ENCODE measurements at regions not wholly inside any gene's neighbourhood (a gene's known extent, or its start where the extent isn't known, plus 50 kb on each side); places are given as distances from the start of the nearest gene placed in this dataset.
"Not testable (repeated sequence)": the region's sequence is repeated elsewhere in the genome, so short reads cannot be mapped to it uniquely, and the experiment has no call there.

DNA sequence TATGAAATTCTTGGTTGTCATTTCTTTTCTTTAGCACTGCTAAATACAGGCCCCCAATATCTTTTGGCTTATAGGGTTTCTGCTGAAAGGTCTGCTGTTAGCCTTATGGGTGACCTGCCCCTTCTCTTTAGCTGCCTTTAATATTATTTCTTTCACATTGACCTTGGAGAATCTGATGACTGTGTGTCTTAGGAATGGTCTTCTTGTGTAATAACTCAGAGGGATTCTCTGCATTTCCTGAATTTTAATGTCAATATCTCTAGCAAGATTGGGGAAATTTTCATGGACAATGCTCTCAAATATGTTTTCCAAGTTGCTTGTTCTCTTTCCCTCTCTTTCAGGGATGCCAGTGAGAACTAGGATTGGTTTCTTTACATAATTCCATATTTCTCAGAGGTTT is 292.4 kb downstream of the SLC7A11 start:
- no peak for DNase-seq

DNA sequence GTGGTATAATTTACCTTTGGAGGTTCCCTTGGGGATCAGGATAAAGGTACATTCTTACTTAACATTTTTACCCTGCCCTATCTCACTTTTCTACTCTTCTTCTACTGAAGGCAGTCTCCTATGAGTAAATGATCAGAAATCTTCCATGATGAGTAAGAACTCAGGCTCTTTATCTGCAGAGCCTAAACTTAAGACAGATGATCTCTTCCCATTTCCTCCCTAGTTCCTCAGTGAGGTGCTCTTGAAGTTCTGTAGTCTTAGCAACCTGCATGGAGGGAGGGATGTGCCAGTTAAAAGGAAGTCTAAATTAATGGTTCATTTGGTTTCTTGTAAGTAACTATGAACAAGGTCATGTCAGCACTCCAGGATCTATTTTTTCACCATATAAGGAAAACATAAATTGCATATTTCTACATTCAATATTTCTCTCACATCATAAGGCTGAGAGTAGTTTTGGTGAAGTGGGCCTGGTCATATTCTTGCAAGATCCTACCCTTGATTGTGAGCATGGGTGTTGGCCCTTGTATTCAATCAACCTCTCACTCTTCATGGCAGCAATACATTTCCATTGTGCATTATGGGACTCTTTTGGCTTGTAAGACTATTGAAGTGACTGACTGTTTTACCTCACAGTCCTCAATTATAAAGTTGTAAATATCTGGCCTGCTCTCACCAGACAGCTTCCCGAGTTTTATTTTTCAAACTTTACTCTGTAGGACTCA is 295.5 kb downstream of the SLC7A11 start:
- no peak for DNase-seq

DNA sequence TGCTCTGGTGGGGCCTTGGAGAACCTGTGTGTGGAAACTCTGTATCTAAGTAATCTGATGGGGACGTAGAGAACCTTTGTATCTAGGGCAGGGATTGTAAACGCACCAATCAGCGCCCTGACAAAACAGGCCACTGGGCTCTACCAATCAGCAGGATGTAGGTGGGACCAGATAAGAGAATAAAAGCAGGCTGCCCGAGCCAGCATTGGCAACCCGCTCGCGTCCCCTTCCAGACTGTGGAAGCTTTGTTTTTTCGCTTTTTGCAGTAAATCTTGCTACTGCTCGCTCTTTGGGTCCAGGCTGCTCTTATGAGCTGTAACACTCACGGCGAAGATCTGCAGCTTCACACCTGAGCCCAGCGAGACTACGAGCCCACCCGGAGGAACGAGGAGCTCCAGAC is 299.3 kb downstream of the SLC7A11 start:
- DNase-seq: not testable (repeated sequence)

DNA sequence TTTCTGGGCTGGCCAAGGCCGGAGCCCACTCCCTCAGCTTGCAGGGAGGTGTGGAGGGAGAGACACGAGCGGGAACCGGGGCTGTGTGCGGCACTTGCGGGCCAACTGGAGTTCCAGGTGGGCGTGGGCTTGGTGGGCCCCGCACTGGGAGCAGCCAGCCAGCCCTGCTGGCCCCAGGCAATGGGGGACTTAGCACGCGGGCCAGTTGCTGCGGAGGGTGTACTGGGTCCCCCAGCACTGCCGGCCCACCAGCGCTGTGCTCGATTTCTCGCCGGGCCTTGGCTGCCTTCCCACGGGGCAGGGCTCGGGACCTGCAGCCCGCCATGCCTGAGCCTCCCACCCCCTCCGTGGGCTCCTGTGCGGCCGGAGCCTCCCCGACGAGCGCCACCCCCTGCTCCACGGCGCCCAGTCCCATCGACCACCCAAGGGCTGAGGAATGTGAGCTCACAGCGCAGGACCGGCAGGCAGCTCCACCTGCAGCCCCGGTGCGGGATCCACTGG is 300.1 kb downstream of the SLC7A11 start:
- not testable (repeated sequence) for DNase-seq

DNA sequence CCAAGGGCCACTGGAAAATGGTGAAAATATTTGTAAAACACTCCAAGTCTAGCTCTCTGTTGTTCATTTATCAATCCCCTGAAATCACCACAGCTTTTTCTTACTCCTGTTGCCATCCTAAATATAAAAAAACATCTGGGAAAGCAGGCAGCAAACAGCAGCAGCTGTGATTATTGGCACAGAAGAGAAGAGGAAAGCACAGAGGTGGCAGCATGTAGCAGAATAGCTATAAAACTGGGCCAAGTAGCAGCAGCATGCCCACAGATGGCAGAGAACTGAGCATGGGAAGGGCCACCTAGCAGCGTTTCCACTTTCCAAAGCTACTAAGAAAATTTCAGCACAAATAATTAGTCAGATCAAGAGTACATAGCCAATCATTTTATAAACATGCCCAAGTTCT is 307.2 kb downstream of the SLC7A11 start:
- DNase-seq: no peak

DNA sequence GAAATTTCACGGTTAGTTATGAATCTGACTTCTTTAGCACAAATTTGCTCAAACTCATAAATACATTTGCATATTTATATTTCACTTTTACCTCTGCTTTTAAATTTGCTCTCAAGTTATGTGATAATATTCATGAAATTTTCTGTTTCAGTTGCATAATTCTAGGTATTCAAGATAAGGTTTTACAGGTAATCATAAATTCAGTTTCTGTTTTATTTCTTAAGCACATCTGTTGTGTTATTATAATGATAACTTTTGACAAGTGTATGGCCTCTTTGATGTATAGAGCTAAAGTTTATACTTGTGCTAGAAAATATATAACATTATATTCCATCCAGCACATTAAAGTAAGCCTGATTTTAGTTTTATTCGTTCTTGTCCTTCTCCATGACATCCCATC is 308.1 kb downstream of the SLC7A11 start:
- DNase-seq: no peak

DNA sequence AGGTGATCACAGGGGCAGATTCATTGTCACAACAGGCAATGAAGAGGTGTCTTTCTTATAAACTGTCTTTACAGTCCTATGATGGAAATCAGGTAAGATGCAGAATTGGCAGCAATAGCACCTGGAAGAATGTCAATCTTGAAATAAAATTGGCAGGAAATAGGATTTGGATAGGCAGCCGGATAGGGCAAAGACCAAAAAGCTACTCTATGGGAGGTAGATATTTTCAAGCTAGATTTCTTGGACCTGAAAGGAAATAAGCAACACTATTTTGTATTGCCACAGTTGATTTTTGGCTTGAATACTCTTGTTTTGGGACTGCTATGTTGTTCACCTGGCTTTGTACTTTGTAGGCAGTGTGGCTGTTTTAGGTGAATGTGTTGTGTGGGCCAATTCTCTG is 314.2 kb downstream of the SLC7A11 start:
- no peak for DNase-seq

DNA sequence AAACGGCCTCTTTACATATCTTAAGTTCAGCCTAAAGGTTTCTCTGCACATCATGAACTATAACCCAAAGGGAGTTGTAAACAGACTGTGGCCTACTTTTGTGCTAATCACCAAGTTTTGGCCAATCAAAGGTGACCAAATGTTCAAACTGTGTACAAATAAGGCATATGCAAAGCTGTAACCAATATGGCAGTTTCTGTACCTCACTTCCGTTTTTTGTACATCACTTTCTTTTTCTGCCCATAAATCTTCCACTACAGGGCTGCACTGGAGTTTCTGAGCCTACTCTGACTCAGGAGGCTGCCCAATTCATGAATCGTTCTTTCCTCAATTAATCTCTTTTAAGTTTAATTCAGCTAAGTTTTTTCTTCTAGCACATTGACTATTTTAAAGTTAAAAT is 318.7 kb downstream of the SLC7A11 start:
- DNase-seq: no peak

DNA sequence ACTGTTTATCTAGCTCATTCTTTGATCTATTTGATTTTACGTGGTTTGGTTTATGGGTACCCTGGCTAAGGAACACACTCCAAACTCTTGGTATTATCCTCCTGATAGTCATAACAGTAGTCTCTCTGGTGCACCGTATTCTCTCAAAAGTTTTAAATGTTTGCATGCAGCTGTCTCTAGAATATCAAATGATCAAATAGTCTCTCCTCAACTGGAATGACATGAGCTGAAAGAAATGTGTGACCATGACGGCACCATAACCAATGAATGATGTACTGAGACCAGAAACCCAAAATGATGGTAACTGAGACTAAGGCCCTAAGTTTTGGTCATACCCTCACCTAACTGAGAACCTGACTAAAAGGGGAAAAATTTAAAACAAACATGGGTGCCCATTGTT is 319.4 kb downstream of the SLC7A11 start:
- no peak for DNase-seq

DNA sequence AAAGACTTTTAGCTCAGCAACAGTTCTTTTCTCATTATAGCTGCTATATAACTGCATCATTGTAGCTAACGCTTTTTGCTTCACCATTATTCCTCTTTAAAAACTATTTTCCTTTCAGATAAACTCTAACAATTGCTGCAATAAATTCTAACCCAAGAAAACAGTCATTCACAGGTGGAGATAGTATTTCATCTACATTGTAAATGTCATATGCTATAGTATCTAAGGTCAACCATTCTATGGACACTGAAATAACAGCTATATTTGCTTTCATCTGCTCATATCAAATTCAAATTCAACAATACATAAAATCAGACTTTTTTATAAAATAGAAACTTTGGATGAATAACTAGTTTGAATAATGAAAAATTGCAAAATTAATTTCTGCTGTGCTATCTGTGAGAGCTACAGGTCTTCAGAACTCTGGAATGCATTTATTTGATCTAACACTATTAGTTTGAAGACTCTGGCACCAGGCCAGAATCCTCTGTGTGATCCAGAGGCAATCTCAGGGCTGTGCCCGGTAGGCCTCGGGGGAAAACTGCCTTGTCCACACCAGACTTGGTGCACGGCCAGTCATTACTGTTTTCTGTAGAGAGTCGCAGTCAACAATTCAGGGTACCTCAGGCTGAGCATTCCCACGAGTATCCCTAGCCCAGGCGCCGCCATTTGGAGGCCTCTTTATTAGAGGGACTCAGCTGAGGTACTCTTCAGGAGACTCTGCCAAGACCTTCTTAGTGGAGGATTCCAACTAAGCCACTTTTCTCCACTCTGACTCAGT is 332.4 kb downstream of the SLC7A11 start:
- DNase-seq: no peak

DNA sequence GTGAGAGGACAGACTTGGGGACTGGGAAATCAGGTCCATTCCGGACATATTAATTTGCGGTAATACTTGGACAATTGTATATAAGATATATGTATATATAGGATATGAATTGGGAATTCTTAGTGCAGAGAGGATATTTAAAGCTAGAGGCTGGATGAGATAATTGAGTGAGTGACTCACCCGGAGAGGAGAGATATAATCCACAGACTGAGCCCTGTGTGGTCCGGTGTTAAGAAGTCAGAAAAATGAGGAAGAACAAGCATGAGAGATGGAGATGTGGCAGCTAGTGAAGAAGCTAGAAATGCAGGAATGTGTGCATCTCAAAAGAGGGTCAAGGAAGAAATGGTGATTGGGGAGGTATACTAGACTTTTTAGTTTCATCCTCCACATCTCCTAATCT is 336.2 kb downstream of the SLC7A11 start:
- DNase-seq: no peak

DNA sequence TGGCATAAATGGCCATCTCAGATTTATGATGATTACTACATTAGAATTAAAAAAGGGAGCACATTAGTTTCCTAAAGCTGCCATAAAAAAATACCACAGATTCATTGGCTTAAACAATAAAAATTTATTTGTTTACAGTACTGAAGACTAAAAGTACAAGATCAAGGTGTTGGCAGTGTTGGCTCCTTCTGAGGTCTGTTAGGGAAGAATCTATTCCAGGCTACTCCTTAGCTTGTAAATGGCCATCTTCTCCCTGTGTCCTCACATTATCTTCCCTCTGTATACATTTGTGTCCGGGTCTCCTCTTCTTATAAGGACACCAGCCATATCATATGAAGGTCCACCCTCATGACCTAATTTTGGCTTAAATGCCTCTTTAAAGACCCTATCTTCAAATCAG is 341.0 kb downstream of the SLC7A11 start:
- DNase-seq: no peak

DNA sequence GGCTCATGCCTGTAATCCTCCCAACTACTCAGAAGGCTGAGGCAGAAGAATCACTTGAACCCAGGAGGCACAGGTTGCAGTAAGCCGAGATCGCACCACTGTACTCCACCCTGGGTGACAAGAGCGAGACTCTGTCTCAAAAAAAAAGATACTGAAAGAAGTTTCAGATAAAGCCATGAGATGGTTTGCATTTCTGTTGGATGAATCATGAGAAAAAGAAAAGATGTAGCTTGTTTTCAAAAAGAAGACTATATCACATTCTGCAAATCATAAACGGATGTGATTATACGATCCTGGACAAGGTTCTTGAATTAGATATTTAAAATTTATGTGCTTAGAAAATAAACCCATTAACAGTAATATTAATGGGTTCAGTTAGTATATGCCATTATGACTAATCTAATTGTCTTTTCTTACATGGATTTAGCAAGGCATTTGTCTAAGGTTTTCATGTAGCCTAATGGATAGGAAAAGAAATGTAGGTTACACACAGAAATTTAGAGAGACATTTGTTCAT is 345.9 kb downstream of the SLC7A11 start:
- DNase-seq: no peak

DNA sequence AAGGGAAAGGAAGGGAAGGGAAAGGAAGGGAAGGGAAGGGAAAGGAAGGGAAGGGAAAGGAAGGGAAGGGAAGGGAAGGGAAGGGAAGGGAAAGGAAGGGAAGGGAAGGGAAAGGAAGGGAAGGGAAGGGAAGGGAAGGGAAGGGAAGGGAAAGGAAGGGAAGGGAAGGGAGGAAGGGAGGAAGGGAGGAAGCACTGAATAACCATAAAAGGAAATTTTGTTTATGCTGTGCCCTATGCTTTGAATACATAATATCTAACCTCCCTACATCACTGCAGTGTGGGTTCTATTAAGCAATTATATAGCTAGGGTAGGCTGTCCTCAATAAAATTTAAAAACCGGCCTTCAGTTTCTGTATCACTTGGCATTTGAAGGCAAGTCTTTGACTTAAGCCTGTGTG is 346.6 kb downstream of the SLC7A11 start:
- not testable (repeated sequence) for DNase-seq

DNA sequence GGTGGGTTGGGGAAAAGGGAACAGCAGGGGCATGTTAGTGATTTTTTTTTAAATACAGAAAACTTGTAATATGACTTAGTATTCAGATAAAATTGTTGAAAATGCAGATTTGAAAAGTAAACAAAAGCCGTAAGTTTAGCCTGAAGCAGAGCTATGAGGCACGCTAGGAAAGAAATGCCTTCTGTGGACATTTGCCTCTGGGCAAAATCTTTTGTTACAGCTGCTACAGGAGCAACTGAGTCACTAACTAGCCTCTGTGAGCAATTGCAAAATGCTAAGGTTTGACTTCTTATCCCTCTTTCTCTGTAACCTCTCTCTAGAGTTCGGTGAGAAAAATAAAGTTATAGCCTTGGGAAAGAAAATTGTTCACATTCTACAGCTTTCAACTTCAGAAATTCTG is 350.0 kb downstream of the SLC7A11 start:
- no peak for DNase-seq

DNA sequence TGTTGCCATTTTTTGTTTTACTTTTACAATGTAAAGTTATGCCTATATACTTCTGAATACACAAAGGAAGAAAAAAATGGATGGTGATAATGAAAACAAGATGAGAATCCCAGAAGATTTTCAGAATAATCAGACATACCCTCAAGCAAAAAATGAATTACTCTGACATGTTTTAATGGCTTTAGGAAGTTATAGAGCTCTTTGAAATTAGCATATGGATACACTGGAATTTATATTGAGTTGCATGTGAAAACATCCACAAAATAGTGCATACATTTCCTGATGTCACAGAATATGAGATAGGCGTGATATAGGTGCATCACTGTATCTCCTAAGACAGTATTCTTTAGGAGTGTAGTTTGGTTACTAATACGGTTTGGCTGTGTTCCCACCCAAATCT is 351.3 kb downstream of the SLC7A11 start:
- DNase-seq: no peak

DNA sequence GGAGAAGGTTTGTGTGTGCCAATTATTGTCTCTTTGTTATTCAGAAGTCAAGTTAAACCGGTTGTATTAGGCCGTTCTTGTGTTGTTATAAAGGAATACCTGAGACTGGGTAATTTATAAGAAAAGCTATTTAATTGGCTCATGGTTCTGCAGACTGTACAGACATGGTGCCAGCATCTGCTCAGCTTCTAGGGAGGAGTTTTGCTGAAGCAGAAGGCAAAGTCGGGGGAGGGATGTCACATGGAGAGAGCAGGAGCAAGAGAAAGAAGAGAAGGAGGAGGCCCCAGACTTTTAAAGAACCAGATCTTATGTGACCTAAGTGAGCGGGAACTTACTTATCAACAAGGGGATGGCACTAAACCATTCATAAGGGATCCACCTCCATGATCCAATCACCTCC is 349.3 kb upstream of the PCDH18 start:
- DNase-seq: no peak

DNA sequence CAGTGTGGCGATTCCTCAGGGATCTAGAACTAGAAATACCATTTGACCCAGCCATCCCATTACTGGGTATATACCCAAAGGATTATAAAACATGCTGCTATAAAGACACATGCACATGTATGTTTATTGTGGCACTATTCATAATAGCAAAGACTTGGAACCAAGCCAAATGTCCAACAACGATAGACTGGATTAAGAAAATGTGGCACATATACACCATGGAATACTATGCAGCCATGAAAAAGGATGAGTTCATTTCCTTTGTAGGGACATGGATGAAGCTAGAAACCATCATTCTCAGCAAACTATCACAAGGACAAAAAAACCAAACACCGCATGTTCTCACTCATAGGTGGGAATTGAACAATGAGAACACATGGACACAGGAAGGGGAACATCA is 335.8 kb upstream of the PCDH18 start:
- not testable (repeated sequence) for DNase-seq

DNA sequence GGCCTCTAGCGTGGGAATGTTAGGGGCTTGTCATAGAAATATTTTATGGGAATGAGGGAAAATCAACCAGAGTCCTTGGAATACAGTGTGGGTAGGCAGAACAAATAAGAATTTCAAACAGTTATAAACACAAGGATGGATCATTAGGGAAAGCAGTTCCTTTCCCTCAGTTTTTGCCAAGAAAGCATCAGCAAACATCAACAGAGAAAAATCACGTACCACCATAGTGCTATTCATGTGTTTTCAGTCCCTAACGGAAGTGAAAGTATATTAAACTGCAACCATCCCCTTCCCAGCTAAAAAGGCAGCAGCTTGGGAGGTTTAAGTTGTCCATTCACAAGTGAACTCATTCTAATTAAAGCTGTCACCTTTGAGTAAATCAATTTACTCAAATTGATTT is 334.4 kb upstream of the PCDH18 start:
- no peak for DNase-seq

DNA sequence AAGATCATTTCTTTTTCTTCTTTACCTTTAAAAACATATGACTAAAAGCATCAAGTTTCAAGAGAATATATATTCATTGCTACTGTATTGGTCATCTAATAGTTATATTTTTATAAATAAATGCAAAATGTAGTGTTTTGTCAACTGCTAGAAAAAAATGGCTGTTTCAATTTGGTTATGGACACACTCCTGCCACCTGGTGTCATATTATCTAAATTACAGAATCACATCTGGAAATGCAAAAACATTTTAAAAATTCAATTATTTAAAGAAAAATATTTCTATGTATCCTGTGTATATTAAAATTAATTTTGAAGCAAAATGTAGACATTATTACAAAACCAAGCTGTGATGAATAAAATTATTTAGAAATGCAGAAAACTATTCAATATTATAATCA is 329.4 kb upstream of the PCDH18 start:
- no peak for DNase-seq

DNA sequence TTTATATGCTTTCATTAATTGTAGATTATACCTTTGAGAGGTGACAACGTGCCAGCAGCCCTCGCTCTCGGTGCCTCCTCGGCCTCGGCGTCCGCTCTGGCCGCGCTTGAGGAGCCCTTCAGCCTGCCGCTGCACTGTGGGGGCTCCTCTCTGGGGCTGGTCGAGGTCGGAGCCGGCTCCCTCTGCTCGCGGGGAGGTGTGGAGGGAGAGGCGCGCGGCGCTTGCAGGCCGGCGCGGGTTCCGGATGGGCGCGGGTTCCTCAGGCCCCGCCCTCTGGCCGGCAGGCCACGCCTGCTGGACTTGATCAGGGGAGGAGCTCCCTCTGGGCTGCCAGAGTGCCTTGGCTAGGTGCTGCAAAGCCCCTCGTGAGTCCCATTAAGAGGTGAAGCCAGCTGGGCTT is 321.1 kb upstream of the PCDH18 start:
- no peak for DNase-seq

DNA sequence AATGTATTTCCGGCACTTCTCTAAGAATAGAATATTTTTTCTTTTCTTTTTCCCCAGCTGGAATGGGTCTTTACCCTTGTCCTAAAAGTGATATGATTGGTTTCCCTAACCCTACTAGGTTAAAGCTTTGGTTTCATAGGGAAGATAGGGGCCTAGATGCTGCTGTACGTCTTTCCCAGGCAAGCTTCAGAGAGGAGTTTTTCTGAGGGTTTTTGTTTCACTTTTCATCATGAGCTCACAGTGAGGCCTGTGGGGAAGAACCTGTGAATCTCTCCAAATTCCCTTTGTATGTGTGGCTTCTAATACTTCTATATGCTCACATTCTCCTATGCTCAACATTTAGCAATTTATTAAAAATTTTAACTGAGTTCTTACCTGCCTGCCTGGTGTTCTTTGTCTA is 320.0 kb upstream of the PCDH18 start:
- no peak for DNase-seq

DNA sequence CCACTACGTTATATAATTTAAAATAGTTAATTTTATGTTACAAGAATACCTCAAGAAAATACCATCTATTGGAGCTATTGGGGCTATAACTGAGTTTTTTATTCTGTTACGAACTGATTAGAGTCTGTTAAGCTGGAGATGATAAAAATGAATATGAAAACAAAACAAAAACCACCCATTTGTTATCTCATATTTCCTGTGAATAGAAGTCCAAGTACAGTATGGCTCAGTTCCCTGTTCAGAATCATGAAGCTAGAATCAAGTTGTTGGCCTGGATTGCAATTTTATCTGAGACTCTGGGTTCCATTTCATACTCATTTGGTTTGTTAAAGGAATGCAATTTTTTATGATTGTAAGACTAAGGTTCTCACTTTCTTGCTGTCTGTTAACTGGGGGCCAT is 319.1 kb upstream of the PCDH18 start:
- DNase-seq: no peak

DNA sequence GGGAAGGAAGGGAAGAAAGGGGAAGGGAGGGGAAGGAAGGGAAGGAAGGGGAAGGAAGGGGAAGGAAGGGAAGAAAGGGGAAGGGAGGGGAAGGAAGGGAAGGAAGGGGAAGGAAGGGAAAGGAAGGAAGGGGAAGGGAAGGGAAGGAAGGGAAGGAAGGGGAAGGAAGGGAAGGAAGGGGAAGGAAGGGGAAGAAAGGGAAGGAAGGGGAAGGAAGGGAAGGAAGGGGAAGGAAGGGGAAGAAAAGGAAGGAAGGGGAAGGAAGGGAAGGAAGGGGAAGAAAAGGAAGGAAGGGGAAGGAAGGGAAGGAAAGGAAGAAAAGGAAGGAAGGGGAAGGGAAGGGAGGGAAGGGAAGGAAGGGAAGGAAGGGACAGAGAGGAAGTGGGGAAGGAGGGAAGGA is 295.7 kb upstream of the PCDH18 start:
- not testable (repeated sequence) for DNase-seq
